GM06990 (cell line): ENCODE measurements at regions not wholly inside any gene's neighbourhood (a gene's known extent, or its start where the extent isn't known, plus 50 kb on each side); places are given as distances from the start of the nearest gene placed in this dataset.

ENCODE experiments used
- DNase-seq: peaks from one replicate; pipeline ENCODE4 v3.0.0-alpha.2; 2011; ENCODE audit not compliant: insufficient read length; ENCODE audit errors: extremely low read depth
- H3K27me3 ChIP-seq: replicated peaks from 2 replicates; pipeline ENCODE4 v1.6.0; 2011; ENCODE audit warnings: low read length; ENCODE audit not compliant: control insufficient read depth, insufficient read depth
- H3K36me3 ChIP-seq: 2 replicates; pipeline ENCODE4 v1.5.1; 2011; ENCODE audit warnings: low read length; ENCODE audit not compliant: control insufficient read depth, insufficient read depth
- H3K4me3 ChIP-seq: replicated peaks from 2 replicates; pipeline ENCODE4 v1.5.1; 2011; ENCODE audit warnings: low read depth, mild to moderate bottlenecking, control low read depth, low read length
- CTCF ChIP-seq: IDR thresholded peaks from 2 replicates; pipeline ENCODE4 v1.5.1; 2011; ENCODE audit warnings: low read length, control low read depth, mild to moderate bottlenecking, inconsistent platforms; ENCODE audit not compliant: insufficient read depth, poor library complexity, severe bottlenecking

- no peaks in the 10 kb centered on the region for H3K27me3 ChIP-seq
- H3K36me3 ChIP-seq: no peaks in the 10 kb centered on the region
- H3K4me3 ChIP-seq: no peak overlapping the region
- TF ChIP-seq CTCF: no peak
- DNase-seq: no peak
Measured at GRCh38 chr6:74764486-74764885, 441.4 kb downstream of the COL12A1 start.

- no peaks in the 10 kb centered on the region for H3K27me3 ChIP-seq
Measured at GRCh38 chr6:74762841-74763240, 443.0 kb downstream of the COL12A1 start.

GRCh38 chr6:74757813-74758212 lies 448.0 kb downstream of the COL12A1 start:
- H3K4me3 ChIP-seq: no peak overlapping the region
- DNase-seq: no peak
- no peaks in the 10 kb centered on the region for H3K36me3 ChIP-seq
- H3K27me3 ChIP-seq: no peaks in the 10 kb centered on the region
- no peak for TF ChIP-seq CTCF

More at GRCh38 chr6:74762841-74763240, 443.0 kb downstream of the COL12A1 start:
- Histone ChIP-seq H3K36me3 (no peaks in the 10 kb centered on the region), H3K4me3 (no peak overlapping the region)
- DNase-seq: no peak
- no peak for TF ChIP-seq CTCF

- no peaks in the 10 kb centered on the region for H3K36me3 ChIP-seq
- no peak for DNase-seq
- no peak overlapping the region for H3K4me3 ChIP-seq
- H3K27me3 ChIP-seq: no peaks in the 10 kb centered on the region
- no peak for TF ChIP-seq CTCF
Measured at GRCh38 chr6:74756923-74757322, 448.9 kb downstream of the COL12A1 start.

- DNase-seq: no peak
- no peaks in the 10 kb centered on the region for H3K36me3 ChIP-seq
- no peak for TF ChIP-seq CTCF
- H3K4me3 ChIP-seq: no peak overlapping the region
- H3K27me3 ChIP-seq: no peaks in the 10 kb centered on the region
Measured at GRCh38 chr6:74755778-74756177, 450.1 kb downstream of the COL12A1 start.

- DNase-seq: no peak
- no peaks in the 10 kb centered on the region for H3K27me3 ChIP-seq
- H3K36me3 ChIP-seq: no peaks in the 10 kb centered on the region
- H3K4me3 ChIP-seq: no peak overlapping the region
- no peak for TF ChIP-seq CTCF
Measured at GRCh38 chr6:74755196-74755595, 450.7 kb downstream of the COL12A1 start.
